NCI-H1436 treated with DMSO at 0.1 percent for 48 hours (cell line): ENCODE measurements at regions not wholly inside any gene's neighbourhood (a gene's known extent, or its start where the extent isn't known, plus 50 kb on each side); places are given as distances from the start of the nearest gene placed in this dataset.

Source experiments
- DNase-seq: peaks from one replicate; lab custom pipeline; 2025; lab: John Stamatoyannopoulos, UW

DNA sequence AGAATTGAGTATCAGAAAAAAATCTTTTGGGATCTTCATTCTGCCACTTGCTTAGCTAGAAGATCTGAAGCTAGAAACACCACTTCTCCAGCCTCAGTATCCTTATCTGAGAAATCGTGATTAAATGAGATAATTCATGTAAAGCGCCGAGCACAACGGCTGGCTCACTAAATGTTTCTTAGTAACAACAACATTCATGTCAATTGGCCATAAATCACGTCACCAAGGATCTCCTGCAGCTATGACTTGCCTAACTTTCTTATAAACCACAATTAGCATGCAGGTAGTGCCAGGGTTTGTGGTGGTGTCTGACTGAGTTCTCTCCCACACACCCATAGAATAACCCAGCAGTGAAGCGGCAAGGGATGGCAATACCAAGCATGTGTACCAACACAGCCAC is 501.3 kb downstream of the EFNB2 start:
- DNase-seq: no peak

DNA sequence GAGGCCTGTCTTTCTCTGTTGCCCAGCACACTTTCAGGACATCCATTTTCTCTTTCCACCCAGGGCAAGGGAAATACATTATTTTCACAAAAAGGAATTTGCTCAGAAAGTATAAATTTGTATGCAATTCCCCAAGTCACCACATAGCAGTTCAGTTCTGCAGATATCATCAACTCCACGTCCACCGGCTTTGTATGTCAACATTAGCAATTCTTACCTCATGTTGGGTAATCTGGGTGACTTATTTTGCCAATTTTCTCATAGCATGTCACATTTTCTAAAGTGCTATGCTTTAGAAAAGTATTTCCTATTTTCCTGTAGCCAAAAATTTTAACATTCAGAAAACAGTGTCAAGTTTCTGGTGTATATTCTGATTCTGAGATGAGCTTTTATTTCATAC is 501.8 kb downstream of the EFNB2 start:
- DNase-seq: no peak

DNA sequence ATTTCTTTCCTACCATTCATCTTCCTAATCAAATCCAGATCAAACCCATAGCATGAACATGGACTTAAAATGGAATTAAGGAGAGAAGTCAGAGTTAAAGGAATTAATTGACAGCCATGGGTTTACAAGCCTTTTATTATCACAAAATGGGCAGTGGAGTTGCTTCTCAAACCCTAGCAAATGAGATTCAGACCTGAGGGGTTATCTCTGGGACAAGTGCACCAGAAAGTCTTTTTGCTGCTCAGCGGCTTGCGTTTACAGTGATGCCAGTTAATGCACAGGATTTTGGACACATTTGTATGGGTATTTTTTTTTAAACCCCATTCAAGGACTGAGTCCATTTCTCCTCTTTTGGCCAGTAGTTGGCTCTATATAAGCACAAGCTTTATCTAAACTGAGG is 503.0 kb downstream of the EFNB2 start:
- no peak for DNase-seq

DNA sequence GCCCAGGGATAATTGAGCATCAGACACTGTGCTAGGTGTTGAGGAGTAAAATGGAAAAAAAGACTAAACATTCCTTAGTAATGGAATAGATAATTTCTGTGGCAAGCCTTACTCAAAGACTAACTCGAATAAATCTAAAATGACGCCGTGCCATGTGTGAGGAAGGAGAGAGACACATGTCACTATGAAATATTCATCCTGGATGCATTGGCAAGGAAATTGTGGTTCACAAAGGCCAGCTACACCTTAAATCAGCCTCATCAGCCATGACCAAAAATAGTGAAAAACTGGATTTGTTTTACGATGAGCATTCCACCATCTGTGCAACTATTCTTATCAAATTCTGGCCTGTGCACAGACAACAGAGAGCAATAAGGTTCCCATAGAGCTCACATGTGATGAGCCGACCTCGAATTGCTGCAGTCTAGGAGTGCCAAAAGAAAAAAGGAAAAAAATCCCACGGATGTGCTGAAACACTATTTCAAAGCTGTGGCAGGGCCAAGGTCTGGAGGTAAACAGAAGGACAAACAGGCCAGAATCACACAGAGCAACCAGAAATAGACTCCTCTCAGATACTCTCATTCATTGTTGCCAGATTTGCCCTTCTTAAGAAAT is 505.7 kb downstream of the EFNB2 start:
- DNase-seq: no peak

DNA sequence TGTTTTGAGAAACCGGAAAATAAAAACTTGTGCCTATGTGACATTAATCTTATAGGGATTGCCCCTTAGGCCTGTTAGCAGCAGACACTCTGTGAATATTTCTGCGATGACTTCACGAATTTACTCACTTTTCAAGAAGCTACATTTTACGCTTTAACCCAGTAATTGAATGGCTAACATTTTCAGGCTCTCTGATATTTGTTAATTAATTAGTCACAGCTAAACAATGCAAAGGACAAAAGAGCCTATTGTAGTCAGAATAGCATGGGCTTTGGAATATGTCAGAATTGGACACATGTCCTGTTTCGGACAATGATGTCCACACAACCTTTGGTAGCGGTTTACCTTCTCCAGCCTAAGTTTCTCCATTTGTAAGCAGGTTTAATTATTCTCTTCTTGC is 506.6 kb downstream of the EFNB2 start:
- DNase-seq: no peak

DNA sequence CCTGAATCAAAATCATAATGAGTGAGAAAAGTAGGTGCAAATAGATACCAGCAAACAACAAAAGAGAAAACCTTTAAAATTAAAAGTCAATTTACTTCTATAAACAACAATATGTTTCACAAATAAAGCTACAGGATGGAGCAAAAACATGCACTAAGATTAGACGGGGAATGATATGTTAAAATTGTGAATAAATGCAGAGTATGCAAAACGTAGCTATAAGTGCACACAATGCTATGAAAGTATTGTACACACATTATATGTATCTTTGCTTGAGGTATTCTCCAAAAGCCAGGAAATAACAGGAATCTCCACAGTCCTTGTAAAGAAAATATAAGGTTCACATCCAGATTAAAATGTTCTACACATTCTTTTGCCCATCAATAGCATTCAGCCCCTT is 523.9 kb downstream of the EFNB2 start:
- DNase-seq: no peak

DNA sequence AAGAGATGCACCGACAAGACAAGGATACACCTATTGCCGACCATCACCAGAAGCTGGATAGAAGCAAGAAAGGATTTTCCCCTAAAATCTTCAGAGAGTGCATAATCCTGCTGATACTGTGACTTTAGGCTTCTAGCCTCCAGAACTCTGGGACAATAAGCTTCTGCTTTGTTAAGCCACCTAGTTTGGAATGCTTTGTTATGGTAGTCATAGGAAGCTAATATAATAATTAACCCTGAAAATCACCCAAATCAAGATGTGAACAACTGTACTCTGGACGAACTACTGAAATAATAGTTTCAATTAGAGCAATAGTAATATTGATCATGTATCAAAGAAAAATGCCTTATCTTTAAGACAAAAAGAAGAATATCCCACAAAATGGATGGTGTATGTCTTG is 524.6 kb downstream of the EFNB2 start:
- DNase-seq: no peak

DNA sequence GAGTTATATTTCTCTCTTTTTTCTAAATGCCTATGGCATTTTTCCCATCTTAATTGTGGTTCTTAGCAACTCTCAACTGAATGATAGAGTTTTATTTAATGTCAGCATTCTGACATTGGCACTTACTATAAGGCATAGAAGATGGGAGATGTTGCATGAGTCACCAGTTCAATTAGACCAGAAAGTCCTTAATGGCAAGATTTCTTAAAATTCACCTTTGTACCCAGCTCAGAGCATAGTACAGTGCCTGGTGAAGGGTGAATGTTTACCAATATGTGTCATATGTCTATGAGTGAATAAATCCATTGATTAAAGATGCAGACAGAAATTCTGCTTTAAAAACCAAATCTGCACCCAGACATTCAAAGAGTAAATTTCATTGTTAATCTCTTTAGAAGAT is 526.9 kb downstream of the EFNB2 start:
- no peak for DNase-seq

DNA sequence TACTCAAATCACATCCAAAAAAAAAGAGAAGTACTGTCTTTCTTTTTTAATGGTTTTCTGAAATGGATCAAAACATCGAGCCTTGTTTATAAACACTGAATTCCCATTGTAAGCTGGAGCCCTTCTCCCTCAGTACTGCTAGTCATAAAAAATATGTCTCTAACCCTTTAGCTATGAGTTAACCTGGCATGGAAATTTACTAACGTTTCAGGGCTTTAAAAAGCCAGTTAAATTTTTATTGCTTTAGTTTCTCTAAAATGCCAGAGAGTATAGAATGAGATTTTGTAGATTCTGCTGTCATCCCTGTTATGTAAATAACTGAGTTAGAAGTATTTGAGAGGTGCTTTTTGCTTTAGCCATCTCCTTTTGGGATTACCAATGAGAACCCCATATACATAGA is 528.3 kb downstream of the EFNB2 start:
- no peak for DNase-seq

DNA sequence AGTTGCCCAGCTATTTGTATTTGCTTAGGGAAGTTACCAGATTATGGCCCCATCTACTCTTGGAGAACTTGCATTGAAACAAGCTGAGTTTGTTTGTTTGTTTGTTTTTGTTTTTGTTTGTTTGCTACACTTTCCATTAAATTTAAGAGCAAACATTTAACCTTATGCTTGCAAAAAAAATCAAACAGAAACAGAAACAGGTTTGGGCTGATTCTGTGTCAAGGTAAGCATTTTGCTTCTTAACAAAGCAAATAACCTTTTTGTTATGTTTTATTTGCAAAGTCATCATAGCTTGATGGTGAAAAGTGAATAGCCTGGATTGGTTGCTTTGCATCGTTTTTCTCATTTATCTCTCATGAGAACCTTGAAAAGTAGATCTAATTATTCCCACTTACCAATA is 531.8 kb downstream of the EFNB2 start:
- DNase-seq: no peak

DNA sequence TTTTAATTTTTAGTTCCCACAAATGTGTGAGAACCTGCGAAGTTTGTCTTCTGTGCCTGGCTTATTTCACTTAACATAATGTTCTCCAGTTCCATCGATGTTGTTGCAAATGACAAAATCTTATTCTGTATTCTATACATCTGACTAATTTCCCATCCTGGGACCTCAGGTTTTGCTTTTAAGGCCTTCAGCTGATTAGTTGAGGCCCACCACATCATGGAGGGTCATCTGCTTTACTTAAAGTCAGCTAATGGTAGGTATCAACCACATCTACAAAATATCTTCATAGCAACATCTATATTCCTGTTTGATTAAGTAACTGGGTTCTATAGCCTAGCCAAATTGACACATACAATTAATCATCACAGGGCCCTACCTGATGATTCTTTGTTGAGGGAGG is 534.0 kb downstream of the EFNB2 start:
- no peak for DNase-seq

DNA sequence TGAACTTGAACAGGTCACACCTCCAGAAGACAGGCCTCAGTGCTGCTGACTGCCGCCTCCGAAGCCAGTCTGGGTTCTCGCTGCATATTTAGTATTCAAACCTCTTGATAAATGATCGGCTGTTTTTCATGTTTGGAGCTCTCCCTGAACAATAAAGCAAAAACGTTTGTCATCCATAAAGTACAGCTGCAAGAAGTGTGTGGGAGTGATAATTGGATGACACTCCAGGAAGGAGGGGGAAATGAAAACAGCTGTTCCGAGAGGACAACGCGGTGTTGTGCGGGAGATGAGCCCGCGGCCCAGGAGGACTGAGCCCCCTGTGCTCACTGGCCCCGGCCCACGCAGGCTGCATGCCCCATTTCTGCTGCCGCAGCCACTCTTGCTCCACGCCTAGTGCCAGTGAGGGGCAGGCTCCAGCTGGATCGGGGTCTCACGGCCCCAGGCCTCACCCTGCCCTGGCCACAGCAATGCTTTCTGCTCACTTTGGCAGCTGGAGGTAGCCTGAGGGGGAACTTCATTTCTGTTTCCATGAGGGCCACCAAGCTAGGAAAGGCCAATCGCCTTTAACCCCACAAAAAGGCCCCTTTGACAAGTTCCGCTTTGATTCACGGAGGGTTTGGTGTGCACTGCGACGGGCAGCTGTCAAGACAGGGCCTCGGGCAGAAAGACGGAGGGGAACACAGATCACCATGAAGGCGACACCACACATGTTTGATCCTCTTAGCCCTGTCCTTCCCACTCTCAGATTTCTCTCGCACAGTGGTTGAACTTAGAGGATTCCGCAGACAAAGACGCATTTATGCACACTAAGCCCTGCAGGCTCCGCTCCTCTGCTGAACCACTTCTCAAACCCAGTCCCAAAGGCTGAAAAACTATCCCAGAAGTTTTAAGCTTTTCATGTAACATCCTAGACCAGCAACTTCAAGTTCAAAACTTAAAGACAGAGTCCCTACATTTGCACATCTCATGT is 537.6 kb downstream of the EFNB2 start:
- DNase-seq: no peak

DNA sequence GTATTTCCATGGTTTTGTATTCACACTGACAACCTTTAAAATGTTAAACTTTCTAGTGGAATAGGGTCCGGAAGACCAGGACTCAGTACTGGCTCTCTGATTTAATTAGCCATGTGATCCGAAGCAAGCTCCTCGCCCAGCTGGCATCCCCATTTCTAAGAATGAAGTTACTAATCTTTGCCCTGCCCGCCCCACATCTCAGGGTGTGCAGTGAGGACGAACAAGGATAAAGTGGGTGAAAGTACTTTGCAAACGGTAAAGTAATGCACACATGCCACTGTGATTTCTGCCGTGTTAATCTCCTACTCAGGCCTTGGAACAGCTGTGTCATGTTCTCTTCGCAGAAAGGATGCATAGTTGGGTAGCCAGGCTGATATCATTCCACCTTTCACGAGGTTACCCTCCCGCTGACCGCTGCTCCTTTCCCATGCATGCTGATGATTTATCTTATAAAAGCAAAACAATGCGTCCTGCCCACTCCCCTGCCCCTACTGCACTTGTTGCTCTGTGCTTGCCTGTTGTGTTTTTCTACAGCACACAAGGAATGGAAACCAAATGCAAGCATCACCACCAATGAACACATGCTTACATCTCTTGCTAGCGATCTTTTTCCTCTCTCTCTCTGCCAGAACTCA is 539.0 kb downstream of the EFNB2 start:
- no peak for DNase-seq

DNA sequence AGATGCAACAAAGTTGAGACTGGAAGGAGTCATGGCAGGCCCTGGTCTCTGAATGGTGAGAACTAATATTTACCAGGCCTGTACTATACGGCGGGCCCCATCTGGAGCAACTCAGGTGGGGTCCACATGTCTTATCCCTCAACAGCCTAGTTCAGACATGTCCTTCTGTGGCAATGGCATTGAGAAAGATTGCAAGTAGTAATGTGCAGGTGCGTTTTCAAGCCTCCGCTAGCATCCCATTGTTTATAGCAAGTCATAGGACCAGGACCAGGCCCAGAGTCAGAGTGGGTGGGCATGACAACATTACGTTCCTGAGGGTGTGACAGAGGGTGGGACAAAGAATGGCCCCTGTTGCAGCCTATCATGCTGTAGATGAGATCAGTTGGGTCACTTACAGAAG is 541.1 kb downstream of the EFNB2 start:
- DNase-seq: no peak

DNA sequence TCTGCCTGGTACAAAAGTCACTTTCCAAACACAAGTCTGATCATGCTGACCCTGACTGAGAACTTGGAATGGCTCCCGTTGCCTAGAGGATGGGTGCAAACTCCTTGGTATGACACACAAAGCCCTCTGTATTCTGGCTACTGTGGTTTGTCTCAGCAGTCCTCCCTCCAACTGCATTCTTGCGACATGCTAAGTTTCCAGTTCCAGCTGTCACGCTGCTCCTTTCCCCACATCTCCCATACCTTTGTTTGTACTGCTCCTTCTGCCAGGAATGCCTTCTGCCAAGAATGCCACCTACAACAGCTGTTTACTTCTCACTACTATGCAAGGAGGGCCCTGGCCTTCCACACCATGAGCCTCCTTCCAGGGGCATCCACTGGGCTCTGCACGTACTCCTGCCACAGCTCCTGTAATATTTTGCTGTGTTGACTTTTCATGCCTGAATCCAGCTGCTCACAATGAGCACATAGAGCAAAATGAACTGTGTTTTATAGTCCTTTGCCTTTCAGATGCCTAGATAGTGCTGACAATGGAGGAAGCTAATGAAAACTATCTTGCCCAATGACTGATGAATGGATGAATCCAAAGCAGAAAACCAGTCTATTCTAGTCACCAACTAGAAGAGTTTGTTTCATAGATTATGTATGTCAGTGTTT is 543.7 kb downstream of the EFNB2 start:
- no peak for DNase-seq

DNA sequence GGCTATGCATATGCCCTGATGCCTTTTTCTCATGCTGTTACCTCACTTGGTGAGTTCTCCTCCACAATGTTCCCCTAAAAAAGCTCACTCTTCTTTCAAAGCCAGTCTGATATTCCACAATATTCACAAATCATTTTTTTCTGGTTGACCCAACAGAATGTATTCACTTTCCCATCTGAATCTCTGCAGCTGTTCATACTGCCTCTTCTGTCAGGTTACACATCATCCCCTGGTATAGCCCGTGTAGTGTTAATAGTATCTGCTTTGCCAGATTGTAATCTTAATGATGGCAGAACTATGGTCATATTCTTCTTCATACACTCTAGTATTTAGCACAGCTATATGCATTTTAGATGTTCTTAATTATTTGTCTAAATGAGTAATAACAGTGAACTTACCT is 544.3 kb downstream of the EFNB2 start:
- DNase-seq: no peak

DNA sequence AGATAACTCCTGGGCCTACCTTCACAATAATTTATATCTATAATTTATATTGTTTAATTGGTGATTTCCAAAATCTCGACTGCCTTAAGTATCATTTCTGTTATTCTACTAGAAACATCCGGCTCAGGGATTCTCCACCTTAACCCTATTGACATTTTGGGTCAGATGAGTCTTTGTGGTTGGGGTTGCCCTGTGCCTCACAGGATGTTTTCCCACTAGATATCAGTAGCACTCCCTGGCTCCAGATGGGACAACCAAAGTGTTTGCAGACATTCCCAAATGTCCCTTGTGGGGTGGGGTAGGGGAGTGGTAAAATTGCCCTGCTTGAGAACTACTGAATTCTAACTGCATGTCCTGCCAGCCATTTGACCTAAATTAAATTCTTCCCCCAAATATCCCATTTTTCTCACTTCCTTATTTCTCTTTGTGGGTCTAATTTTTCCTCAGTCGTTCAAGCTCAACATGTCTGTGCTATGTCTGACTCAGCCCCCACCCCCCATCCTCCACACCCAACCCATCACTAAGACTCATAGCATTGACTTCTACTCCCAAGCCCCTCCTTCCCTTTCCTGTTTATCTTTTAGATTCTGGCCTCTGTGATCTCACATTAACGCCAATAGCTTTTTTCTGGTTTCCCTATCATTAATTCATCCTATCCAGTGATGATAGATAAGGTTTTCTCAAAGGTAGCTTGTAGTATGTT is 545.1 kb downstream of the EFNB2 start:
- DNase-seq: no peak

DNA sequence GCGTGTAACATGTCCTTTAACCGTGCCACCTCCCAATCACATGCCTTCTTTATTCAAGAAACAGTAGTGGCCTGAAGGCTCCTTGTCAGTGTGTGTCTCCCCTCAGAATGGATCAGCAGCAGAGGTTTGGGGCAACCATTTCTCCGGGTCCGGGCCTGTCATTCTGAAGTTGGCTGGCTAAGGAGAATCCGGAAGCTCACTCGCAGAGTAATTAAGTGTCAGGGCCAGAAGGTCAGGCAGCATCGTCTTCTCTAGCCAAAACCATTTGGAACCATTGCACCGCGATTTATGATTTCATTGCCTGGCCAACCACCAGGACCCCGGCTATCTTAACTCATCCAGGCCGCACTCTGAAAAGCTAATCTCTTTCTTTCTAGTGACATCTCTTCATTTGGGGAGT is 550.8 kb downstream of the EFNB2 start:
- DNase-seq: no peak

DNA sequence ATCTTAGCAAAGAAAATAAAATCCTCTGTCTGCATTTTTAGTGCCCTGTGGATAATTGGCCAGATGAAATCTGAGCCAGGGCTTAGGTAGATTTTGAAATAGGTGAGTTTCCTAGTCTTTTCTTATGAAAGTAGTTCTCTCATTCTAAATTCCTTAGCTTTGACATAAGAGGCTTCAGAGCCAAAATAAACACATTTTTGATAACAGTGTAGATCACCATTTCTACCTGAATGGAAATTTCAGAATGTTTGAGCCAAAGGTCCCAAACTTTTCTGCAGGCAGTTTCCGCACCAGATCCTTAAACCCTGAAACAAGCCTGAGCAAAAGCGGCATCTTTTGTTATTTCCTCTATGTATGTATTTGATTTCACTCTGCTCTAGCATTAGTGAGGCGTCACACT is 551.2 kb downstream of the EFNB2 start:
- no peak for DNase-seq

DNA sequence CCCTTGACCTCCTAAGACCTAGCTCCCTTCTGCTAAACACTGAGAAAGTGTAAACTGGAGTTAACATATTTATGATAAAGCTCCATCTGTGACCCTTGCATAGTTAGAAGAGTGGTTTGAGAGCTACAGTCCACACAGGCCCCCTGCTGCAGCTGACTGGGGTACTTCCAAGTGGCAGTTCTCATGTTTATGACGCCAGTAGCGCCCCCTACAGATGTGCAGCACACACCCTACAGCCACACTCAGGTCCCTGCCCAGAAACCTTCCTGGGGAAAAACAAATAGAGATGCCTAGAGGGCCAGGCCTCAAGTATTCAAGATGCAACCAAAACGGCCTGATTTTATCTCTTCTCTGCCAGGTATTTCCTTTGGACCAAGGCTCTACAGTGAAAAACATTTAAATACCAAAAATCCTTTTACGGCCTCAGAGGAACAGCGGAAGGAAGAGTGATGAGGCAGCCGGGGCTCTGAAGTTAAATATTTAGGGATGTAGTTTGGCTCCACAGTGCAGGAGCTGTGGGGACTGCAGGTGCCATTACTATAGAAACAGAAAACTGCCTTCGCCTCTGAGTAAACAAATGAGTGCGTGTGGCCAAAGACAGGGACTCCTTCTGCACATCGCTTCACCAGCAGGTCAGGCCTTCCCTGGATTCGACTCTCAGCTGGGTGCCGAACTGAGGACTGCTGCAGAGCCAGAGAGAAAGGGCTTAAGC is 553.1 kb downstream of the EFNB2 start:
- DNase-seq: no peak
